Activated naive CD8-positive, alpha-beta T cell treated with anti-CD3 and anti-CD28 coated beads, Interleukin-2, amount 10 ng/mL, durations not matched to agents 7 days and 5 days (primary cell): ENCODE measurements at regions not wholly inside any gene's neighbourhood (a gene's known extent, or its start where the extent isn't known, plus 50 kb on each side); places are given as distances from the start of the nearest gene placed in this dataset.

Source experiments
- ATAC-seq: fragments of 150-1000 bp; cut with Tn5 transposase; one replicate; pipeline ENCODE4 v1.10.0; 2021; ENCODE audit warnings: low read depth, moderate library complexity
- POLR2A ChIA-PET: fragments of 350-600 bp; sonication (Branson Sonifier 250); formaldehyde crosslinking; loops from one replicate; lab custom pipeline; 2021; ENCODE audit warnings: antibody characterized with exemption; lab: Charles Lee
- DNase-seq: peaks from one replicate; pipeline ENCODE4 v3.0.0; 2021
- H3K27ac Mint-ChIP-seq: one replicate; pipeline ENCODE4 v1.8.0; 2022; ENCODE audit warnings: mild to moderate bottlenecking, mixed read lengths
- H3K27me3 Mint-ChIP-seq: one replicate; pipeline ENCODE4 v1.8.0; 2022; ENCODE audit warnings: mild to moderate bottlenecking, moderate library complexity, mixed read lengths
- H3K36me3 Mint-ChIP-seq: one replicate; pipeline ENCODE4 v1.8.0; 2021; ENCODE audit warnings: mild to moderate bottlenecking, mixed read lengths
- H3K4me1 Mint-ChIP-seq: one replicate; pipeline ENCODE4 v1.8.0; 2021; ENCODE audit warnings: mixed read lengths
- H3K4me3 Mint-ChIP-seq: one replicate; pipeline ENCODE4 v1.8.0; 2022; ENCODE audit warnings: mild to moderate bottlenecking, moderate library complexity, mixed read lengths
- H3K9me3 Mint-ChIP-seq: one replicate; pipeline ENCODE4 v1.8.0; 2021; ENCODE audit warnings: mixed read lengths

GRCh38 chr1:90402893-90403849 lies 313.9 kb downstream of the BARHL2 start:
- no peak for ATAC-seq
- no peaks in the 10 kb centered on the region for H3K9me3 Mint-ChIP-seq
- no peaks in the 10 kb centered on the region for H3K4me1 Mint-ChIP-seq
- no peak overlapping the region for H3K4me3 Mint-ChIP-seq
- no peaks in the 10 kb centered on the region for H3K27me3 Mint-ChIP-seq
- no peaks in the 10 kb centered on the region for H3K36me3 Mint-ChIP-seq
- POLR2A ChIA-PET: no interaction called here
- no peak for DNase-seq
- H3K27ac Mint-ChIP-seq: no peak overlapping the region

- DNase-seq: no peak
- no peak for ATAC-seq
- no peaks in the 10 kb centered on the region for H3K9me3 Mint-ChIP-seq
- H3K27ac Mint-ChIP-seq: no peak overlapping the region
- H3K4me3 Mint-ChIP-seq: no peak overlapping the region
- no peaks in the 10 kb centered on the region for H3K36me3 Mint-ChIP-seq
- H3K27me3 Mint-ChIP-seq: no peaks in the 10 kb centered on the region
- no peaks in the 10 kb centered on the region for H3K4me1 Mint-ChIP-seq
- POLR2A ChIA-PET: no interaction called here
Measured at GRCh38 chr1:90400131-90400530, 317.0 kb downstream of the BARHL2 start.

GRCh38 chr1:90396917-90397316 lies 320.2 kb downstream of the BARHL2 start:
- H3K27me3 Mint-ChIP-seq: no peaks in the 10 kb centered on the region
- no peaks in the 10 kb centered on the region for H3K9me3 Mint-ChIP-seq
- H3K4me3 Mint-ChIP-seq: no peak overlapping the region
- no peaks in the 10 kb centered on the region for H3K36me3 Mint-ChIP-seq
- no peaks in the 10 kb centered on the region for H3K4me1 Mint-ChIP-seq
- H3K27ac Mint-ChIP-seq: no peak overlapping the region
- ATAC-seq (no peak), DNase-seq (no peak)
- POLR2A ChIA-PET: no interaction called here

- Mint-ChIP-seq H3K4me1 (no peaks in the 10 kb centered on the region), H3K4me3 (no peak overlapping the region), H3K27me3 (no peaks in the 10 kb centered on the region), H3K27ac (no peak overlapping the region), H3K9me3 (no peaks in the 10 kb centered on the region), H3K36me3 (no peaks in the 10 kb centered on the region)
- POLR2A ChIA-PET: no interaction called here
- ATAC-seq: no peak
- no peak for DNase-seq
Measured at GRCh38 chr1:90394247-90394646, 322.9 kb downstream of the BARHL2 start.

- Mint-ChIP-seq H3K9me3 (no peaks in the 10 kb centered on the region), H3K4me3 (no peak overlapping the region), H3K27me3 (no peaks in the 10 kb centered on the region), H3K36me3 (no peaks in the 10 kb centered on the region), H3K27ac (no peak overlapping the region), H3K4me1 (no peaks in the 10 kb centered on the region)
- POLR2A ChIA-PET: no interaction called here
- DNase-seq (no peak), ATAC-seq (no peak)
Measured at GRCh38 chr1:90393025-90393424, 324.1 kb downstream of the BARHL2 start.

- ATAC-seq (no peak), DNase-seq (no peak)
- Mint-ChIP-seq H3K9me3 (no peaks in the 10 kb centered on the region), H3K36me3 (no peaks in the 10 kb centered on the region), H3K27me3 (no peaks in the 10 kb centered on the region), H3K27ac (no peak overlapping the region), H3K4me3 (no peak overlapping the region), H3K4me1 (no peaks in the 10 kb centered on the region)
- POLR2A ChIA-PET: no interaction called here
Measured at GRCh38 chr1:90391126-90391525, 326.0 kb downstream of the BARHL2 start.

DNA sequence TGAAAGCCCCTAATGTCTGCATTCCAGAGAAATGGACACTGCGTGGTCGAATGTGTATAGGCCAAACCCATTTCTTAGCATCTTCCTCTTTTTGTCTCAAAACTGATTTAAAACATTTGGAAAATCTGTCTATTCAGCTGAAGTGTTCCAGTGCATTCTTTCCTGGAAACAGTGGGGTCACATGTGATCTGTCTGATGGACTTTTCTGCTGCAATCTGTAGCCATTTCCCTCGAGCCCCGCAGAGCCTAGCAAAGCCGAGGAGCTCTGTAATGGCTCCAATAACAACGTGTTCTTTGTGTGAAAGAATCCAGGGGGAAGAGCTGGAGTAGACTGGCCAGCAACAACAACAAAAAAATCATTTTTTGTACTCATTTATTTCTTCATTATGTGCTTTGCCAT lies 329.3 kb downstream of the BARHL2 start:
- Mint-ChIP-seq H3K4me1 (no peaks in the 10 kb centered on the region), H3K27ac (no peak overlapping the region), H3K36me3 (no peaks in the 10 kb centered on the region), H3K27me3 (no peaks in the 10 kb centered on the region), H3K4me3 (no peak overlapping the region), H3K9me3 (no peaks in the 10 kb centered on the region)
- no peak for DNase-seq
- no peak for ATAC-seq
- POLR2A ChIA-PET: no interaction called here

GRCh38 chr1:90386899-90387720 lies 330.0 kb downstream of the BARHL2 start:
- Mint-ChIP-seq H3K4me1 (no peaks in the 10 kb centered on the region), H3K27ac (no peak overlapping the region), H3K9me3 (no peaks in the 10 kb centered on the region), H3K4me3 (no peak overlapping the region), H3K36me3 (no peaks in the 10 kb centered on the region), H3K27me3 (no peaks in the 10 kb centered on the region)
- no peak for DNase-seq
- ATAC-seq: no peak
- POLR2A ChIA-PET: no interaction called here

DNA sequence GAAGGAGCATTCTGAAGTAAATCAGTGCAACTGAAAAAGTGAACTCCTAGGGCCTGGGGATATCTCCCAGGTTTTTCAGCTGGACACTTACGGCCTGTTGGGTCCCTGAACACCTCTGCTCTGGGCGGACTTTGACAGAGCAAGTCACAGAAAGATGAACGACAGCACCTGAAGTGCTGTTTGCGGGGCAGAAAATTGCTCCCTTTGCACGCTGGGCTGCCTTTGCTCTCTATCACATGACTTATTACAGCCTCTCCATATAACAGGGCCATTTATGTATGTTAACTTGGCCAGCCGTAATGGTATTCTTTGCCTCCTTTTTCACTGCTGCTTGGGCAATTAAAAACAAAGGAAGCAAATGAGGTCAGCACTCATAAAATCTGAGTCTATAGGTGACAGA lies 332.9 kb downstream of the BARHL2 start:
- H3K27ac Mint-ChIP-seq: no peak overlapping the region
- no peaks in the 10 kb centered on the region for H3K4me1 Mint-ChIP-seq
- no peaks in the 10 kb centered on the region for H3K27me3 Mint-ChIP-seq
- H3K4me3 Mint-ChIP-seq: no peak overlapping the region
- no peaks in the 10 kb centered on the region for H3K9me3 Mint-ChIP-seq
- no peak for ATAC-seq
- no peak for DNase-seq
- POLR2A ChIA-PET: no interaction called here
- H3K36me3 Mint-ChIP-seq: no peaks in the 10 kb centered on the region

DNA sequence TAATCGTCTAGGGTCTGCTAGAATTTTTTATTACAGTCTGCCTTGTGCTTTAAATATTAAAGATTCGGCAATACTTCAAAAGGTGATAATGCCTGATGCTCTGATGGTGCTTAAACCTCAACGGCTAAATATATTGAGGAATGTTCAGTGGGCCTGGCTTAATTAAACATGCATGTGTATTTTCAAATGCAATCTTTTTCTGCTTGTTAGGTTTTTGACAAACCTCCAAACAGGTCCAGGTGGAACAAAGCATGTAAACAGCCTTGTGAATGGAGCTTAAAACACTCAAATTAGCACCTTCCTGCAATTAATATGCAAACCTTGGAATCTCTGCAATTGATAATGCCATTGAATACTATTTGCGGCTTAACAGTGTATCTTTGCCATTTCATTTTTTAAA lies 334.9 kb downstream of the BARHL2 start:
- no peaks in the 10 kb centered on the region for H3K27me3 Mint-ChIP-seq
- H3K4me3 Mint-ChIP-seq: no peak overlapping the region
- DNase-seq (no peak), ATAC-seq (no peak)
- no peaks in the 10 kb centered on the region for H3K4me1 Mint-ChIP-seq
- H3K27ac Mint-ChIP-seq: no peak overlapping the region
- H3K36me3 Mint-ChIP-seq: no peaks in the 10 kb centered on the region
- POLR2A ChIA-PET: no interaction called here
- H3K9me3 Mint-ChIP-seq: no peaks in the 10 kb centered on the region

- Mint-ChIP-seq H3K27ac (no peak overlapping the region), H3K4me1 (no peaks in the 10 kb centered on the region), H3K9me3 (no peaks in the 10 kb centered on the region), H3K36me3 (no peaks in the 10 kb centered on the region), H3K4me3 (no peak overlapping the region), H3K27me3 (no peaks in the 10 kb centered on the region)
- ATAC-seq (no peak), DNase-seq (no peak)
- POLR2A ChIA-PET: no interaction called here
Measured at GRCh38 chr1:90381598-90381997, 335.5 kb downstream of the BARHL2 start.

GRCh38 chr1:90371448-90371813 lies 345.7 kb downstream of the BARHL2 start:
- DNase-seq: no peak
- ATAC-seq: no peak
- H3K36me3 Mint-ChIP-seq: no peaks in the 10 kb centered on the region
- H3K27ac Mint-ChIP-seq: no peak overlapping the region
- H3K4me3 Mint-ChIP-seq: no peak overlapping the region
- H3K4me1 Mint-ChIP-seq: no peaks in the 10 kb centered on the region
- H3K27me3 Mint-ChIP-seq: no peaks in the 10 kb centered on the region
- POLR2A ChIA-PET: no interaction called here
- no peaks in the 10 kb centered on the region for H3K9me3 Mint-ChIP-seq

GRCh38 chr1:90370686-90371447 lies 346.2 kb downstream of the BARHL2 start:
- Mint-ChIP-seq H3K36me3 (no peaks in the 10 kb centered on the region), H3K4me3 (no peak overlapping the region), H3K27ac (no peak overlapping the region), H3K27me3 (no peaks in the 10 kb centered on the region), H3K4me1 (no peaks in the 10 kb centered on the region), H3K9me3 (no peaks in the 10 kb centered on the region)
- no peak for ATAC-seq
- POLR2A ChIA-PET: no interaction called here
- no peak for DNase-seq
